HepG2 (cell line): ENCODE measurements at regions not wholly inside any gene's neighbourhood (a gene's known extent, or its start where the extent isn't known, plus 50 kb on each side); places are given as distances from the start of the nearest gene placed in this dataset.

Source experiments
- ATAC-seq: fragments of 200-7000 bp; cut with Tn5 transposase; 3 replicates; pipeline ENCODE4 v1.9.1; 2020; ENCODE audit warnings: mild to moderate bottlenecking, moderate library complexity
- BruUV-seq: library from RNA; stranded (reverse); fragments of 400-500 nt; replicated peaks from 2 replicates; lab custom pipeline; 2021; lab: Mats Ljungman, UMichigan
- CTCF ChIA-PET: fragments of 300-600 bp; formaldehyde crosslinking; extraction: SDS; loops from one replicate; lab custom pipeline; 2021; ENCODE audit warnings: low total read pairs, inconsistent platforms, low intra/inter-chr PET ratio; lab: Yijun Ruan, JAX
- POLR2A ChIA-PET: fragments of 350-600 bp; sonication (Branson Sonifier 250); formaldehyde crosslinking; loops from one replicate; lab custom pipeline; 2020; ENCODE audit warnings: antibody characterized with exemption, inconsistent platforms; lab: Yijun Ruan, JAX
- DNase-seq: peaks from one replicate; pipeline ENCODE4 v3.0.0-alpha.2; 2015; ENCODE audit warnings: low spot score
- FAIRE-seq: peaks from 3 replicates; lab custom pipeline; 2011; peaks lifted over from hg19 to GRCh38; lab: Jason Lieb, UNC
- H2AFZ ChIP-seq: one replicate; pipeline ENCODE4 v1.6.1; 2011; ENCODE audit warnings: low read length, inconsistent platforms
- H3K27ac ChIP-seq: fragments of 300-600 bp; 3 replicates; pipeline ENCODE4 v1.8.0; 2011; ENCODE audit warnings: mixed run types, mild to moderate bottlenecking, mixed read lengths, low read length, inconsistent platforms; ENCODE audit not compliant: insufficient read depth; ENCODE audit errors: extremely low read length
- H3K27me3 ChIP-seq, 2 experiments: fragments of 200-600 bp in 1 of 2; 2 replicates in 1 of 2; 3 replicates in 1 of 2; pipeline versions ENCODE4 v1.6.0 to v1.8.0; 2011; ENCODE audit warnings: low read length in 2 of 2, mild to moderate bottlenecking in 2 of 2, moderate library complexity in 2 of 2, inconsistent platforms in 1 of 2; ENCODE audit not compliant: insufficient read depth in 2 of 2, control insufficient read depth in 1 of 2
- H3K36me3 ChIP-seq, 2 experiments: fragments of 200-600 bp in 1 of 2; replicated peaks in 1 of 2; 2 replicates in 1 of 2; 3 replicates in 1 of 2; pipeline versions ENCODE4 v1.5.1 to v1.8.0; 2011; ENCODE audit warnings: low read length in 2 of 2, inconsistent platforms in 1 of 2; ENCODE audit not compliant: insufficient read depth in 2 of 2, control insufficient read depth in 1 of 2
- H3K4me1 ChIP-seq: 2 replicates; pipeline ENCODE4 v1.5.1; 2012; ENCODE audit warnings: low read length, inconsistent platforms; ENCODE audit not compliant: insufficient read depth
- H3K4me2 ChIP-seq: 2 replicates; pipeline ENCODE4 v1.6.0; 2011; ENCODE audit warnings: low read depth, low read length, inconsistent platforms
- H3K4me3 ChIP-seq, 3 experiments: fragments of 200-600 bp in 1 of 3; sonication (generic), shearing (Covaris generic) in 1 of 3; replicated peaks in 1 of 3; 2 replicates each; pipeline ENCODE4 v1.5.1; 2011 to 2016; ENCODE audit warnings: low read length in 3 of 3, inconsistent platforms in 2 of 3, low read depth in 2 of 3, mild to moderate bottlenecking in 2 of 3, control low read depth in 1 of 3, mixed read lengths in 1 of 3; ENCODE audit not compliant: insufficient read depth in 1 of 3
- H3K79me2 ChIP-seq: one replicate; pipeline ENCODE4 v1.6.1; 2011; ENCODE audit warnings: low read length, inconsistent platforms; ENCODE audit not compliant: insufficient read depth
- H3K9ac ChIP-seq: 2 replicates; pipeline ENCODE4 v1.6.0; 2011; ENCODE audit warnings: mild to moderate bottlenecking, low read depth, low read length, inconsistent platforms; ENCODE audit not compliant: insufficient read depth
- H3K9me3 ChIP-seq: 2 replicates; pipeline ENCODE4 v1.5.1; 2012; ENCODE audit warnings: mild to moderate bottlenecking, low read length
- H4K20me1 ChIP-seq: 2 replicates; pipeline ENCODE4 v1.6.0; 2011; ENCODE audit warnings: inconsistent platforms, mild to moderate bottlenecking, low read length, moderate library complexity; ENCODE audit not compliant: insufficient read depth
- GABPB1 ChIP-seq: IDR thresholded peaks from 2 replicates; pipeline ENCODE4 v1.6.1; 2016; ENCODE audit warnings: mild to moderate bottlenecking, missing genetic modification reagents, moderate library complexity, missing compliant biosample characterization
- GPN1 ChIP-seq: sonication (generic); formaldehyde crosslinking; IDR thresholded peaks from 2 replicates; pipeline ENCODE4 v1.5.1; 2020; ENCODE audit warnings: missing genetic modification reagents, borderline replicate concordance
- HBP1 ChIP-seq: IDR thresholded peaks from 2 replicates; pipeline ENCODE4 v1.6.1; 2016; ENCODE audit warnings: low read depth, control low read depth
- MXD1 ChIP-seq: sonication (generic); formaldehyde crosslinking; IDR thresholded peaks from 2 replicates; pipeline ENCODE4 v1.4.0; 2020; ENCODE audit warnings: mild to moderate bottlenecking, missing genetic modification reagents
- MXI1 ChIP-seq: IDR thresholded peaks from 3 replicates; pipeline ENCODE4 v1.6.1; 2012; ENCODE audit warnings: low read depth, low read length, inconsistent platforms, borderline replicate concordance
- MZF1 ChIP-seq: sonication (generic); formaldehyde crosslinking; IDR thresholded peaks from 2 replicates; pipeline ENCODE4 v1.8.1; 2023; ENCODE audit warnings: mild to moderate bottlenecking, missing genetic modification reagents, borderline replicate concordance
- PRDM10 ChIP-seq: sonication (generic); formaldehyde crosslinking; IDR thresholded peaks from 2 replicates; pipeline ENCODE4 v1.4.0; 2020; ENCODE audit warnings: low read depth, missing genetic modification reagents
- REXO4 ChIP-seq: sonication (generic); formaldehyde crosslinking; IDR thresholded peaks from 2 replicates; pipeline ENCODE4 v1.8.0; 2022; ENCODE audit warnings: missing genetic modification reagents, mild to moderate bottlenecking, borderline replicate concordance
- ZNF331 ChIP-seq: sonication (generic); formaldehyde crosslinking; IDR thresholded peaks from 2 replicates; pipeline ENCODE4 v1.4.0; 2020; ENCODE audit warnings: missing genetic modification reagents
- ZNF441 ChIP-seq: sonication (generic); formaldehyde crosslinking; IDR thresholded peaks from 2 replicates; pipeline ENCODE4 v1.7.0; 2021; ENCODE audit warnings: missing genetic modification reagents, borderline replicate concordance
- ZNF484 ChIP-seq: sonication (generic); formaldehyde crosslinking; IDR thresholded peaks from 2 replicates; pipeline ENCODE4 v1.5.1; 2020; ENCODE audit warnings: mild to moderate bottlenecking, low read depth, missing genetic modification reagents, borderline replicate concordance
- ZNF710 ChIP-seq: sonication (generic); formaldehyde crosslinking; IDR thresholded peaks from 2 replicates; pipeline ENCODE4 v1.5.0; 2020; ENCODE audit warnings: mild to moderate bottlenecking, missing genetic modification reagents, borderline replicate concordance
- ZSCAN22 ChIP-seq: sonication (generic); formaldehyde crosslinking; IDR thresholded peaks from 2 replicates; pipeline ENCODE4 v1.4.0; 2020; ENCODE audit warnings: mild to moderate bottlenecking, missing genetic modification reagents
- WGBS: methylation state at CpG from one replicate; pipeline ENCODE4 v1.1.6; 2017; ENCODE audit warnings: low lambda C conversion rate; 5-methylcytosine and 5-hydroxymethylcytosine counted together
- in situ Hi-C: cut with HindIII; loops from 2 replicates; pipeline ENCODE4 v1.10.0; 2017; ENCODE audit warnings: low pct_unique_long_range_greater_than_20kb; ENCODE audit not compliant: extremely low pct_ligation_motif_present
- intact Hi-C: fragments of 100-400 bp; cut with micrococcal nuclease; formaldehyde crosslinking; loops from one replicate; pipeline ENCODE4 v1.10.0; 2022; ENCODE audit not compliant: unreplicated experiment

GRCh38 chr15:62913246-62913645 lies 129.3 kb upstream of the TPM1 start:
- POLR2A ChIA-PET, result no interaction called here
- TF ChIP-seq GPN1 (CRISPR knock-in tag), result no peak
- no peak for TF ChIP-seq MXD1 (CRISPR knock-in tag)
- no peak for TF ChIP-seq ZNF710
- TF ChIP-seq GABPB1, result no peak
- TF ChIP-seq MXI1, result no peak
- TF ChIP-seq ZNF331 (CRISPR knock-in tag), result no peak
- TF ChIP-seq REXO4 (CRISPR knock-in tag), result no peak
- TF ChIP-seq ZNF441, result no peak
- TF ChIP-seq ZNF484 (CRISPR knock-in tag), result no peak
- no peak for TF ChIP-seq ZSCAN22 (CRISPR knock-in tag)
- TF ChIP-seq HBP1 (CRISPR knock-in tag), result no peak
- no peak for TF ChIP-seq PRDM10
- no peak for TF ChIP-seq MZF1 (CRISPR knock-in tag)
- TF ChIP-seq, all 625 proteins: peak for 0
- Histone ChIP-seq H3K36me3 (no peaks in the 10 kb centered on the region), H2AFZ (no peak overlapping the region), H4K20me1 (no peaks in the 10 kb centered on the region), H3K4me2 (no peak overlapping the region), H3K4me1 (peaks cover 33% of the 10 kb centered on the region), H3K79me2 (no peaks in the 10 kb centered on the region), H3K9ac (no peak overlapping the region), H3K27me3 (no peaks in the 10 kb centered on the region), H3K4me3 (no peak overlapping the region), H3K9me3 (no peaks in the 10 kb centered on the region), H3K27ac (no peak overlapping the region)
- DNase-seq (no peak), FAIRE-seq (no peak), ATAC-seq (no peak)
- no TSS peak for BruUV-seq
- in situ Hi-C loops, result no loop called here
- CTCF ChIA-PET, result no interaction called here
- intact Hi-C loops, result no loop called here
- 15% methylated on average over 1 of the region's 1 CpG for WGBS
